ENCODE measurements at regions not wholly inside any gene's neighbourhood (a gene's known extent, or its start where the extent isn't known, plus 50 kb on each side); places are given as distances from the start of the nearest gene placed in this dataset.

- TF ChIP-seq CTCF (IDR thresholded peaks at IDR 0.05; ENCODE audit: low read length) (no peak), EZH2 (IDR thresholded peaks at IDR 0.05; ENCODE audit: borderline replicate concordance, low read length) (no peak)
Observed at GRCh38 chr18:40849886-40850285, 1105.1 kb upstream of the PIK3C3 start.
